Cardiac fibroblast (primary cell): ENCODE measurements at regions not wholly inside any gene's neighbourhood (a gene's known extent, or its start where the extent isn't known, plus 50 kb on each side); places are given as distances from the start of the nearest gene placed in this dataset.

Experiments used
- DNase-seq, 2 donors: peaks; one replicate each; pipeline versions ENCODE4 v3.0.0 to v3.0.0-alpha.2; 2010; ENCODE audit warnings: low read depth in 2 of 2
- H3K4me3 ChIP-seq, 2 donors: replicated peaks in 1 of 2; 1 replicate in 1 of 2; 2 replicates in 1 of 2; pipeline ENCODE4 v1.5.1; 2011; ENCODE audit warnings: low read depth in 2 of 2, low read length in 2 of 2, mild to moderate bottlenecking in 2 of 2, moderate library complexity in 1 of 2
- TF ChIP-seq, protein P1 (sequence below): IDR thresholded peaks from one replicate; pipeline ENCODE4 v1.5.1; 2011; ENCODE audit warnings: low read depth, mild to moderate bottlenecking, low read length, inconsistent platforms

DNA sequence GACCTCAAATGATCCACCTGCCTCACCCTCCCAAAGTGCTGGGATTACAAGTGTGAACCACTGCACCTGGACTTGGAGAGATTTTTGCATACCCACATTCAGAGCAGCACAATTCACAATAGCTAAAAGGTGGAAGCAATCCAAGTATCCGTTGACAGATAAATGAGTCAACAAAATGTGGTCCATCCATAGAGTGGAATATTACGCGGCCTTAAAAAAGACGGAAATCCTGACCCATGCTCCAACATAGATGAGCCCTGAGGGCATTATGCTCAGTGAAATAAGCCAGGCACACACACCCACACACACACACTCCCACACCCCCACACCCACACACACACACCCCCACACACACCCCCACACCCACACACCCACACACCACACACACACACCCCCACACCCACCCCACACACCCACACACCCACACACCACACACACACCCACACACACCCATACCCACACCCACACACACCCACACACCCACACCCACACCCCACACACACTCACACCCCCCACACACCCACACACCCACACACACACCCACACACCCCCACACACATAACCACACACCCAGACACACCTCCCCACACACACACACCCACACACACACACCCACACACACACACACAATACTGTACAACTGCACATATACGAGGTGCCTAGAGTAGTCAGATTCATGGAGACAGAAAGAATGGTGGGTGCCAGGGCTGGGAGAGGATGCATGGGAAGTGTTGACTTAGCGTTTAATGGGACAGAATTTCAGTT, 124.7 kb downstream of the FOXL1 start:
- TF ChIP-seq, protein P1, sequence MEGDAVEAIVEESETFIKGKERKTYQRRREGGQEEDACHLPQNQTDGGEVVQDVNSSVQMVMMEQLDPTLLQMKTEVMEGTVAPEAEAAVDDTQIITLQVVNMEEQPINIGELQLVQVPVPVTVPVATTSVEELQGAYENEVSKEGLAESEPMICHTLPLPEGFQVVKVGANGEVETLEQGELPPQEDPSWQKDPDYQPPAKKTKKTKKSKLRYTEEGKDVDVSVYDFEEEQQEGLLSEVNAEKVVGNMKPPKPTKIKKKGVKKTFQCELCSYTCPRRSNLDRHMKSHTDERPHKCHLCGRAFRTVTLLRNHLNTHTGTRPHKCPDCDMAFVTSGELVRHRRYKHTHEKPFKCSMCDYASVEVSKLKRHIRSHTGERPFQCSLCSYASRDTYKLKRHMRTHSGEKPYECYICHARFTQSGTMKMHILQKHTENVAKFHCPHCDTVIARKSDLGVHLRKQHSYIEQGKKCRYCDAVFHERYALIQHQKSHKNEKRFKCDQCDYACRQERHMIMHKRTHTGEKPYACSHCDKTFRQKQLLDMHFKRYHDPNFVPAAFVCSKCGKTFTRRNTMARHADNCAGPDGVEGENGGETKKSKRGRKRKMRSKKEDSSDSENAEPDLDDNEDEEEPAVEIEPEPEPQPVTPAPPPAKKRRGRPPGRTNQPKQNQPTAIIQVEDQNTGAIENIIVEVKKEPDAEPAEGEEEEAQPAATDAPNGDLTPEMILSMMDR = no peak
- DNase-seq = no peak

DNA sequence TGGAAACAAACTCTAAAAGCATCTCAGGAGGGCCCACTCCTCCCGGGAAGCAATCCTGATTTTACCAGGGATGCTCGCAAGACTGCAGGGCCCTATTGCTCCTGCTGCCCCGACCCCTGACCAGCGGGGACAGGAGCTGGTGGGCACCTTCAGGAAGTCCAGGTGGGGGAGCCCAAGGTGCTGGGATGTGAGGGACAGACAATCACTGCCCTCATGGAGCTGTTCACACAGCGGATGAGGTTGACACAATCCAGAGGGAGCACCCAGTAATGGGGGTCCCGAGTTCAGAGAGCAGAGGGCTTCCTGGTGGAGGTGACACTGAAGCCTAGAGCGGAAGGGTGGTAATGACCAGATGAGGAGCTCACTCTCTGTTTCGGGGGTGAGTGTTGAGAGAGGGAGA, 126.2 kb downstream of the FOXL1 start:
- no peak for DNase-seq

More for the DNA sequence above, 124.7 kb downstream of the FOXL1 start:
- H3K4me3 ChIP-seq = no peak overlapping the region

DNA sequence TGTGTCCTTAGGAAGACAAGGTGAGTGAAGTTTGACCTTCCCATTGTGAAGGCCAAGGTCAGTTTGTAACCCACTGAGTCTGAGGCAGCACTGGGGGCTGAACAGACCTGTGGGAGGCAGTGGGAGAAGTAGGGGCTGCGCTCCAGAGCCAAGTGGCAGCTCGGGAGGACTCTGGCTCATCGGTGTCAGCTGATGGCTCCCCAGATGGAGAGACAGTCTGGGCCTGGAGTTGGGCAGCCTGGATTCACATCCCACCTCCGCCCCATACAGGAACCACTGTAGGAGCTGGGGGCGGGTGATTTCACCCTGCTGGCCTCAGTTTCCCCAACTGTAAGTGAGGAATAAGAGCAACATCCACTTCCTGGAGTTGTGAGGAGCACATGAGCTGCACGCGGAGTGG, 128.4 kb downstream of the FOXL1 start:
- H3K4me3 ChIP-seq = no peak overlapping the region
- DNase-seq = no peak
- TF ChIP-seq, protein P1 = no peak

More for the DNA sequence above, 126.2 kb downstream of the FOXL1 start:
- no peak overlapping the region for H3K4me3 ChIP-seq
- TF ChIP-seq, protein P1 = no peak

DNA sequence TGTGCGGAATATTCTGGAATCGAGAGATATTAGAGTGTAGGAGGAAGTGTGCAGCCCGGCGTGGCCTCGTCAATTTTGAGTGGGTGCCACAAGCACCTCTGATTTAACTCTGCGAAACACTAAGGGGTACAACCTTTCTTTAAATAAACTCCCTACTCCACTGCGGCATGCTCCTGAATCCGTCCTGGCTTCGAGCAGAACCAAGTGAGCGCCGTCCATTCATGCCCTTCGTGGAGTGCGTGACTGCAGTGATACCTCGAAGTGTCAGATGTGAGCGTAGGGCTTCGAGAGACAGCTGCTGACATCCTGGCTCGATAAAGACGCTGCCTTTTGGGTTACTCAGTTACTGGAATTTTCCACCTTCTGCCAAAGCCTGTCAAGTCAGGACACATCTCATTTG, 128.8 kb downstream of the FOXL1 start:
- TF ChIP-seq, protein P1 = no peak
- H3K4me3 ChIP-seq = no peak overlapping the region
- DNase-seq = no peak

DNA sequence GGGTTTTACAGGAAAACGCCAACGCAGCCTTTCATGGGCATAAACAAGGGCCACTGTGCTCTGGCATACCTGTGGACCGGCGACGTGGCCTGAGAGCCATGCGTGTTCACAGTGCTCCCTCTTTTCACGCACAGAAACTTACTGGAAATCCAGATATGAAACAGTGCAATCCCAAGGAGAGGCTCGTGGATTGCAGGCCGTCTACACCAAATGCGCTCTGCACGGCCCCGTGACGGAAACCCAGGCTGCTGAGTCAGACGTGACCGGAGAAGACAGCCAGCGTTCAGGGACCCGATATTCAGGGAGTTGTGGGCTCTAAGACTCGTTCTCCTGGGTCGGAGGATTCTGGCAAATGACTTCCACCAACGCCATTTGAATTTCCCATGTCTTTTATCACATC, 129.2 kb downstream of the FOXL1 start:
- no peak for DNase-seq
- no peak overlapping the region for H3K4me3 ChIP-seq
- TF ChIP-seq, protein P1 = no peak

DNA sequence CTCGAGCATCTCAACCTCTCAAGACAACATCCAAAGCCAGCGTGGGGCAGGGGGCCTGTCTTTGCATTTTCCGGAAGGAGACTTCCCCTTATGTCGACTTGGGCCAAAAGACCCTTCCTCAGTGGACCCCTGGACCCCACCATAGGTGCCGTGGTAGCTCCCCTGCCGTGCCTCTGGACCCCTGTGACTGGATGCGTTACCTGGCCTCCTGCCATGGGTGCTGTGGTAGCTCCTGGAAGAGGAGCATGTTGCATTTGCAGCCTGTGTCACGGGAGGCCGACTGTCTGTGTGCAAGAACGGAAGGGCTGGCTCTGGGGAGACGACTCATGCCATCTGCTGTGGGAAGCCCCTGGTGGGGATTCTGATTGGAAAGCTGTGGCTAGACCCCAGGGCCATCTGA, 130.1 kb downstream of the FOXL1 start:
- no peak overlapping the region for H3K4me3 ChIP-seq
- no peak for DNase-seq
- TF ChIP-seq, protein P1 = no peak

DNA sequence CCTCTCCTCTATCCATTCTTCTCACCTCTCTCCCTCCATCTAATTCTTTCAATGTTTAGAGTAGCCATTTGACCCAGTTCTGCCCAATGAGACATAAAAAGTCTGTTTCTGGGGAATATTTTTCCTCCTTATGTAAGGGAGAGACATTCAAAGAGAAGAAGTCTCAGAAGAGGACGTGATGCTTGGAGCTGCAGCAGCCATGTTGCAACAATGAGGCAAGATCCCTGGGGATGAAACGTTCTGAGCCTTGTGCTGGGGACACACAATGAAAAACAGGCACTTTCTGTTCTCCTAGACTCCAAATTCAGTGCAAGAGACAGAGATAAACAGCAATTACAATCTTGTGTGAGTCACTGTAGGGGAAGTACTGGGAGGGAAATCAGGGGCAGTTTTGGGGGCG, 130.8 kb downstream of the FOXL1 start:
- TF ChIP-seq, protein P1 = no peak
- DNase-seq = peak in 1 of 2 donors; percentile 17
- H3K4me3 ChIP-seq = no peak overlapping the region
